ENCODE measurements at regions not wholly inside any gene's neighbourhood (a gene's known extent, or its start where the extent isn't known, plus 50 kb on each side); places are given as distances from the start of the nearest gene placed in this dataset.

- DNase-seq (ENCODE audit: low spot score), result no peak
- no peak for TF ChIP-seq GABPA (IDR thresholded peaks at IDR 0.05 in 1 of 2, conservative IDR thresholded peaks at IDR 0.05 in 1 of 2)
- TF ChIP-seq HNF4A (conservative IDR thresholded peaks at IDR 0.05), result no peak
- no peak for TF ChIP-seq SP1 (IDR thresholded peaks at IDR 0.05)
- TF ChIP-seq TAF1 (conservative IDR thresholded peaks at IDR 0.05), result no peak
- TF ChIP-seq RAD21 (IDR thresholded peaks at IDR 0.05), result no peak
- no peak for TF ChIP-seq JUND (IDR thresholded peaks at IDR 0.05)
- no peak for TF ChIP-seq HNF4G (IDR thresholded peaks at IDR 0.05)
- no peak for TF ChIP-seq FOXA1 (IDR thresholded peaks at IDR 0.05)
- TF ChIP-seq ZBTB33 (IDR thresholded peaks at IDR 0.05), result no peak
- TF ChIP-seq FOXA2 (IDR thresholded peaks at IDR 0.05), result no peak
- TF ChIP-seq EGR1 (IDR thresholded peaks at IDR 0.05; ENCODE audit: low read depth in 2 of 2), result no peak
- TF ChIP-seq YY1 (IDR thresholded peaks at IDR 0.05), result no peak
- no peak for TF ChIP-seq NR2F2 (IDR thresholded peaks at IDR 0.05)
- TF ChIP-seq RXRA (IDR thresholded peaks at IDR 0.05), result no peak
- TF ChIP-seq CTCF (IDR thresholded peaks at IDR 0.05; ENCODE audit: low read depth, low read length, missing input control), result no peak
- TF ChIP-seq, protein P1, sequence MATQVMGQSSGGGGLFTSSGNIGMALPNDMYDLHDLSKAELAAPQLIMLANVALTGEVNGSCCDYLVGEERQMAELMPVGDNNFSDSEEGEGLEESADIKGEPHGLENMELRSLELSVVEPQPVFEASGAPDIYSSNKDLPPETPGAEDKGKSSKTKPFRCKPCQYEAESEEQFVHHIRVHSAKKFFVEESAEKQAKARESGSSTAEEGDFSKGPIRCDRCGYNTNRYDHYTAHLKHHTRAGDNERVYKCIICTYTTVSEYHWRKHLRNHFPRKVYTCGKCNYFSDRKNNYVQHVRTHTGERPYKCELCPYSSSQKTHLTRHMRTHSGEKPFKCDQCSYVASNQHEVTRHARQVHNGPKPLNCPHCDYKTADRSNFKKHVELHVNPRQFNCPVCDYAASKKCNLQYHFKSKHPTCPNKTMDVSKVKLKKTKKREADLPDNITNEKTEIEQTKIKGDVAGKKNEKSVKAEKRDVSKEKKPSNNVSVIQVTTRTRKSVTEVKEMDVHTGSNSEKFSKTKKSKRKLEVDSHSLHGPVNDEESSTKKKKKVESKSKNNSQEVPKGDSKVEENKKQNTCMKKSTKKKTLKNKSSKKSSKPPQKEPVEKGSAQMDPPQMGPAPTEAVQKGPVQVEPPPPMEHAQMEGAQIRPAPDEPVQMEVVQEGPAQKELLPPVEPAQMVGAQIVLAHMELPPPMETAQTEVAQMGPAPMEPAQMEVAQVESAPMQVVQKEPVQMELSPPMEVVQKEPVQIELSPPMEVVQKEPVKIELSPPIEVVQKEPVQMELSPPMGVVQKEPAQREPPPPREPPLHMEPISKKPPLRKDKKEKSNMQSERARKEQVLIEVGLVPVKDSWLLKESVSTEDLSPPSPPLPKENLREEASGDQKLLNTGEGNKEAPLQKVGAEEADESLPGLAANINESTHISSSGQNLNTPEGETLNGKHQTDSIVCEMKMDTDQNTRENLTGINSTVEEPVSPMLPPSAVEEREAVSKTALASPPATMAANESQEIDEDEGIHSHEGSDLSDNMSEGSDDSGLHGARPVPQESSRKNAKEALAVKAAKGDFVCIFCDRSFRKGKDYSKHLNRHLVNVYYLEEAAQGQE (IDR thresholded peaks at IDR 0.05), result no peak
- no peak for TF ChIP-seq MAX (IDR thresholded peaks at IDR 0.05)
- TF ChIP-seq, protein P2, sequence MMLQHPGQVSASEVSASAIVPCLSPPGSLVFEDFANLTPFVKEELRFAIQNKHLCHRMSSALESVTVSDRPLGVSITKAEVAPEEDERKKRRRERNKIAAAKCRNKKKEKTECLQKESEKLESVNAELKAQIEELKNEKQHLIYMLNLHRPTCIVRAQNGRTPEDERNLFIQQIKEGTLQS (IDR thresholded peaks at IDR 0.05), result no peak
- Histone ChIP-seq H3K9ac (ENCODE audit: low read depth in 1 of 2, low read length in 2 of 2) (no peak overlapping the region), H3K27me3 (ENCODE audit: control insufficient read depth in 4 of 4, insufficient read depth in 4 of 4, low read length in 3 of 4) (no peaks in the 10 kb centered on the region), H3K4me3 (ENCODE audit: low read depth in 1 of 3, low read length in 3 of 3) (no peak overlapping the region), H3K4me1 (ENCODE audit: control insufficient read depth in 4 of 4, insufficient read depth in 4 of 4, low read length in 3 of 4) (no peaks in the 10 kb centered on the region), H3K9me3 (ENCODE audit: control insufficient read depth in 4 of 4, low read length in 3 of 4) (no peaks in the 10 kb centered on the region), H3K36me3 (ENCODE audit: control insufficient read depth in 4 of 4, insufficient read depth in 3 of 4, low read depth in 1 of 4, low read length in 3 of 4) (no peaks in the 10 kb centered on the region), H3K27ac (ENCODE audit: low read depth in 1 of 2, low read length in 2 of 2) (no peak overlapping the region)
- WGBS, result 86% methylated on average over 1 of the region's 1 CpG
Measured at GRCh38 chr13:100837631-100838030, 163.0 kb upstream of the TMTC4 start.

All from liver (tissue), 8 donors.